GM06990 (cell line): ENCODE measurements at regions not wholly inside any gene's neighbourhood (a gene's known extent, or its start where the extent isn't known, plus 50 kb on each side); places are given as distances from the start of the nearest gene placed in this dataset.
"Not testable (repeated sequence)": the region's sequence is repeated elsewhere in the genome, so short reads cannot be mapped to it uniquely, and the experiment has no call there.

Source experiments
- DNase-seq: peaks from one replicate; pipeline ENCODE4 v3.0.0-alpha.2; 2011; ENCODE audit not compliant: insufficient read length; ENCODE audit errors: extremely low read depth
- H3K27me3 ChIP-seq: replicated peaks from 2 replicates; pipeline ENCODE4 v1.6.0; 2011; ENCODE audit warnings: low read length; ENCODE audit not compliant: control insufficient read depth, insufficient read depth
- H3K36me3 ChIP-seq: 2 replicates; pipeline ENCODE4 v1.5.1; 2011; ENCODE audit warnings: low read length; ENCODE audit not compliant: control insufficient read depth, insufficient read depth
- H3K4me3 ChIP-seq: replicated peaks from 2 replicates; pipeline ENCODE4 v1.5.1; 2011; ENCODE audit warnings: low read depth, mild to moderate bottlenecking, control low read depth, low read length
- TF ChIP-seq, protein P1 (sequence below): IDR thresholded peaks from 2 replicates; pipeline ENCODE4 v1.5.1; 2011; ENCODE audit warnings: low read length, control low read depth, mild to moderate bottlenecking, inconsistent platforms; ENCODE audit not compliant: insufficient read depth, poor library complexity, severe bottlenecking

DNA sequence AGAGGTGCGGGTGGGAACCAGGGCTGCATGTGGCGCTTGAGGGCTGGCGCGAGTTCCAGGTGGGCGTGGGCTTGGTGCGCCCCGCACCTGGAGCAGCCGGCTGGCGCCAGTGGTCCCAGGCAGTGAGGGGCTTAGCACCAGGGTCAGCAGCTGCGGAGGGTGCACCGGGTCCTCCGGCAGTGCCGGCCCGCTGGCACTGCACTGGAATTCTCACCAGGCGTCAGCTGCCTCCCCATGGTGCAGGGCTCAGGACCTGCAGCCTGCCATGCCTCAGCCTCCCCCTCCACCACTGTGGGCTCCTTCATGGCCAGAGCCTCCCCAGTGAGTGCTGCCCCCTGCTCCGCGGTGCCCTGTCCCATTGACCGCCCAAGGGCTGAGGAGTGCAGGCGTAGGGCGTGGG, 174.0 kb downstream of the ADAM29 start:
- H3K36me3 ChIP-seq: no peaks in the 10 kb centered on the region
- H3K4me3 ChIP-seq: no peak overlapping the region
- DNase-seq: no peak
- H3K27me3 ChIP-seq: no peaks in the 10 kb centered on the region
- TF ChIP-seq, protein P1, sequence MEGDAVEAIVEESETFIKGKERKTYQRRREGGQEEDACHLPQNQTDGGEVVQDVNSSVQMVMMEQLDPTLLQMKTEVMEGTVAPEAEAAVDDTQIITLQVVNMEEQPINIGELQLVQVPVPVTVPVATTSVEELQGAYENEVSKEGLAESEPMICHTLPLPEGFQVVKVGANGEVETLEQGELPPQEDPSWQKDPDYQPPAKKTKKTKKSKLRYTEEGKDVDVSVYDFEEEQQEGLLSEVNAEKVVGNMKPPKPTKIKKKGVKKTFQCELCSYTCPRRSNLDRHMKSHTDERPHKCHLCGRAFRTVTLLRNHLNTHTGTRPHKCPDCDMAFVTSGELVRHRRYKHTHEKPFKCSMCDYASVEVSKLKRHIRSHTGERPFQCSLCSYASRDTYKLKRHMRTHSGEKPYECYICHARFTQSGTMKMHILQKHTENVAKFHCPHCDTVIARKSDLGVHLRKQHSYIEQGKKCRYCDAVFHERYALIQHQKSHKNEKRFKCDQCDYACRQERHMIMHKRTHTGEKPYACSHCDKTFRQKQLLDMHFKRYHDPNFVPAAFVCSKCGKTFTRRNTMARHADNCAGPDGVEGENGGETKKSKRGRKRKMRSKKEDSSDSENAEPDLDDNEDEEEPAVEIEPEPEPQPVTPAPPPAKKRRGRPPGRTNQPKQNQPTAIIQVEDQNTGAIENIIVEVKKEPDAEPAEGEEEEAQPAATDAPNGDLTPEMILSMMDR: no peak

DNA sequence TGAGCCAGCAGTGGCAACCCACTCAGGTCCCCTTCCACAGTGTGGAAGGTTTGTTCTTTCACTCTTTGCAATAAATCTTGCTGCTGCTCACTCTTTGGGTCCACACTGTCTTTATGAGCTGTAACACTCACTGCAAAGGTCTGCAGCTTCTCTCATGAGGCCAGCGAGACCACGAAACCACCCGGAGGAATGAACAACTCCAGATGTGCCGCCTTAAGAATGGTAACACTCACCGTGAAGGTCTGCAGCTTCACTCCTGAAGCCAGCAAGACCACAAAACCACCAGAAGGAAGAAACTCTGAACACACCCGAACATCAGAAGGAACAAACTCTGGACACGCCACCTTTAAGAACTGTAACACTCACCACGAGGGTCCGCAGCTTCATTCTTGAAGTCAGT, 174.9 kb downstream of the ADAM29 start:
- H3K36me3 ChIP-seq, H3K4me3 ChIP-seq, H3K27me3 ChIP-seq, DNase-seq: not testable (repeated sequence)

DNA sequence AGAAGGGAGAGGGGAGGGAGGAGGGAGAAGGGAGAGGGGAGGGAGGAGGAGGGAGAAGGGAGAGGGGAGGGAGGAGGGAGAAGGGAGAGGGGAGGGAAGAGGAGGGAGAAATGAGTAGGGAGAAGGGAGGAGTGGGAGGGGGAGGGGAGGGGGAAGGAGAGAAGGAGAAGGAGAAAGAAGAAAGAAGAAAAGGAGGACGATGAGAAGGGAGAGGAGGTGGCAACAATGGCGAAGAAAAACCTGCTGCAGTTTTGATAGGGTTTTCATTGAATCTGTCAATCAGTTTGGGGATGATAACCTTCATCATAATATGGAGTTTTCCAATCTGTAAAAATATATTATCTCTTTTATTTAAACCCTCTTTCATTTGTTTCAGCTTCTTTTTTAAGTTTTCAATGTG, 185.2 kb downstream of the ADAM29 start:
- Histone ChIP-seq H3K27me3 (no peaks in the 10 kb centered on the region), H3K36me3 (no peaks in the 10 kb centered on the region), H3K4me3 (no peak overlapping the region)
- TF ChIP-seq, protein P1: no peak
- DNase-seq: no peak

DNA sequence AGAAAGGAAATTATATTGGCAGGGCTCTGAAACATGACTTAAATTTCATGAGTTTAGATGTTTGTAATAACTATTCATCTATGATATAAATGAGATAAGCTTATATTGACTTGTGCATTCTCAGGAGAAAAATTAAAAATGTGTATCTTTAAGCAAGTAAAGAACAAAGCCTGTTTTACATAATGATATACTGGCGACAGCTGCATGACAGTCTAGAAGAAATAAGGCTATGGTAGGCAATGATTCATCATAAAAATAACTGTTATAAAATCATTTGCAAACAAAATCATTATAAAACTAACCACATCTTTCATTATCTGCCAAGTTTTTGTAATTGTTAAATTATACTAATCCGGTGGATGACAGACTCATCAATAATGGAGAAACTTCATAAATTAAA, 188.1 kb downstream of the ADAM29 start:
- TF ChIP-seq, protein P1: no peak
- no peaks in the 10 kb centered on the region for H3K27me3 ChIP-seq
- no peak overlapping the region for H3K4me3 ChIP-seq
- DNase-seq: no peak
- no peaks in the 10 kb centered on the region for H3K36me3 ChIP-seq

DNA sequence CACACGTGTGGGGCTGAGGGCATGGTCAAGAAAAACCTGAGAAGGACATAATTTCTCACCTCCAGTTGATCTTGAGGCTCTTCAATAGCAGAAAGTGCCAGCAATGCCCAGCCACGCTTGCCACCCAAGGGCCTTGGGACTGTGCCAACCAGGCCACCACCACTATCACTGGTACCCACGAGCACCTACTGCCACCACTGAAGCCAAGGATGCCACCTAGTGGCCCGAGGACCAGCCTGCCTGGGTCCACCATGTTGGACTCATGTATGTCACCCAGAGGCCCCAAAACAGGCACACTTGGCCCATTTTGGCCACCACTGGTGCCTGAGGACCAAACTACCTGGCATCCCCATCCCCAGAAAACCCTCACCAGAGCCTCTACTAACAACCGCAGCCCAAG, 191.8 kb downstream of the ADAM29 start:
- no peaks in the 10 kb centered on the region for H3K36me3 ChIP-seq
- no peak for DNase-seq
- no peak overlapping the region for H3K4me3 ChIP-seq
- H3K27me3 ChIP-seq: no peaks in the 10 kb centered on the region
- TF ChIP-seq, protein P1: peak; percentile 57

DNA sequence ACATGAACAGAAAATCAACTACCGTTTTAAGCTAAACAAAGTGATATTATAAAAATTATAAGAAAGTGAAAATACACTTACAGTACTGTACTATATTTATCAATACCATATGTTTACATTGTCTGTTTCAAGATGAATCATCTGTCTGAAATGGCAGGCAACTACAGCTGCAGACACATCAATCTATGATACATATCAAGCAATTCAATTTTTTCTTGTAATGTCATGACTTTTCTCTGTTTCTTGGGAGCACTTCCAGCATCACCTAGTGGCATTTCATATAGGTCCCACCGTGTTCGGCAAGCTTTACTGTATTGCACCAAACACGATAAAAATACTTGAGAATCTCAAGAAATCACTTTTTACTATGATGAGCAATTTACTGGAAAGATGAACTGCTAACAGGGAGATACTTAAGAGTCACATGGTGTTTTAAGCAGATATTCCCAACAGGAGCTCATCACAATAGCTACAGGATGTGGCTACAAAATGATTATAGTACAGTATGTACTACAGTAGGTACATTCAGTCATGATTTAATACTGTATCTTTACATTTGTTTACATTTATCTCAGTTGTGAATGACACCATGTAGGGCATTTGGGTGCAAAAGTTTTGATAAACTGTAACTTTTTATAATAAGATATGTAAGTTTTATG, 207.4 kb downstream of the ADAM29 start:
- H3K36me3 ChIP-seq: no peaks in the 10 kb centered on the region
- DNase-seq: no peak
- TF ChIP-seq, protein P1: no peak
- H3K27me3 ChIP-seq: no peaks in the 10 kb centered on the region
- no peak overlapping the region for H3K4me3 ChIP-seq
